T47D (cell line): ENCODE measurements at regions not wholly inside any gene's neighbourhood (a gene's known extent, or its start where the extent isn't known, plus 50 kb on each side); places are given as distances from the start of the nearest gene placed in this dataset.
"Not testable (repeated sequence)": the region's sequence is repeated elsewhere in the genome, so short reads cannot be mapped to it uniquely, and the experiment has no call there.

Source experiments
- DNase-seq, 2 experiments: peaks; one replicate each; pipeline versions ENCODE4 v3.0.0 to v3.0.0-alpha.2; 2011 to 2012; ENCODE audit warnings: low read depth in 1 of 2, low spot score in 1 of 2
- JUND ChIP-seq: IDR thresholded peaks from 2 replicates; pipeline ENCODE4 v1.6.1; 2012; ENCODE audit warnings: low read depth
- in situ Hi-C: cut with HindIII; loops from 2 replicates; pipeline ENCODE4 v1.10.0; 2016; ENCODE audit warnings: low sequenced_read_pairs, low pct_unique_long_range_greater_than_20kb

- in situ Hi-C loops, result no loop called here
- no peak for TF ChIP-seq JUND
- DNase-seq, result no peak
Observed at GRCh38 chr6:93675856-93676417, 256.6 kb upstream of the EPHA7 start.

DNA sequence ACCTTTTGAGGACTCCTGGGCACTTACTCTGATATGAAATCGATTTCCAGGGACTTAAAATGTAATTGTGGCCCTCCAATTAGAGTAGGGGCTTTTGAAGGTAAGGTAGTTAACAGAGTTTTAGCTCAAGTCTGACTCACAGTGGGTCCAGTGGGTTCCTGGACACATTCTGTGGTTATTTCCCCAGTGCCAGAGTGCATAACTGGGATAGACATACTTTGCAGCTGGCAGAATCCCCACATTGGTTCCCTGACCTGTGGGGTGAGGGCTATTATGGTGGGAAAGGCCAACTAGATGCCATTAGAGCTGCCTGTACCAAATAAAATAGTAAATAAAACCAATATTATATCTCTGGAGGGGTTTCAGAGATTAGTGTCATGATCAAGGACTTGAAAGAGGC, 243.8 kb upstream of the EPHA7 start:
- in situ Hi-C loops, result no loop called here
- no peak for TF ChIP-seq JUND
- no peak for DNase-seq

DNA sequence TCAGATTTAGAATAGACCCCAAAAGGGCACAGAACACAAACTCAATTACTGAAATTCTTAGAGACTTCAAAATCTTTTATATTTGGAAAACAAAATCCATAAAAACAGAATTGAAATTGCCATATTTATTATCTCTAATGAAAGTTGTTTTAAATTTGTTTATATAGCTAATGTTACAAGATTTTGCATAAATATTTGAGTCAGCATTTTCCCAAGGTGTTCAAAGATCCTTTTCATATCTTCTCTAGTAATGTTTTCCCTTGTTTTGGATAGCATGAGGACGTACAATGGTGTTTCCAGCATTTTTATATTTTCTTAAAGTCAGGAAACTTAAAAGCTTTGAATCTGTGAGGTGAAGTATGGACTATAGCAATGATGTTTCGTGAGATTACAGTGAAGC, 235.2 kb upstream of the EPHA7 start:
- in situ Hi-C loops, result no loop called here
- no peak for DNase-seq
- no peak for TF ChIP-seq JUND

GRCh38 chr6:93644611-93645010, 225.3 kb upstream of the EPHA7 start:
- in situ Hi-C loops, result no loop called here
- TF ChIP-seq JUND, result no peak
- no peak for DNase-seq

GRCh38 chr6:93639126-93639525, 219.8 kb upstream of the EPHA7 start:
- in situ Hi-C loops, result no loop called here
- DNase-seq, result no peak
- TF ChIP-seq JUND, result no peak

- DNase-seq, in situ Hi-C loops: not testable (repeated sequence)
Observed at GRCh38 chr6:93636987-93637664, 217.8 kb upstream of the EPHA7 start.

DNA sequence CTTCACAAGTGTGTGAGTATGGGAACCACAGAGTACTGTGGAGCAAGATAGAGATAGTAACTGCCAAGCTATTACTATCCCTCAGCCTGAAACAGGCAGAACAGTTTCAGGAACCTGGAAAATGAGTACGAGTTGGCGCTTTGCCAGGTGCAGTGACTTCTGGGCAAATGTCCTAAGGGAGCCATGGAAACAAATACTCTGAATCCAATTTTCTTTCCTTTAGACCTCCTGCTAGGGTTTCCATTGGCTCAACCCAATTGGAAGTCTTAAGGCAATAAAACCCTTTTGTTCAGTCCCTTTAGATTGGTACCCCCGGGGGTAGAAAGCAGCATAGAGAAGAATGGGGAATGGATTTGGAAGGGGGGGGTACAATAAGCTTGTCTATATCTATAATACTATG, 205.0 kb upstream of the EPHA7 start:
- in situ Hi-C loops, result no loop called here
- no peak for TF ChIP-seq JUND
- peak in 1 of 2 experiments; percentile 21 for DNase-seq

DNA sequence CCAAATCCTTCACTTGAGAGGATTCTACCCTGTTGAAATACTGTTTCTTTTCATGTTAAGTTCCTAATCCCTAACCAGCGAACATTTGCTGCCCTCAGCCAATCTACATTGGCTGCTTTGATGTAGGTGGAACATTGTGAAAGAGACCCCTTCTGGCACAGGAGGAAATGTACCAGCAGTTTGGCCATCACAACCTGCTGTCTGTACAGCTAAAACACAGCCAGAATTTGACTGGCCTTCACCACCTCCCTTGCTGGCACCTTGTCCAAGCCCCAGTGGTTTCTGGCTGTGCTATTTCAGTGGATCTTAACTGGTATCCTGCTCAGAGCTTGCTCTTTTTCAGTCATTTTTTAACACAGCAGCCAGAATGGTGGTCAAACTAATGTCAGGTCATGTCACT, 202.1 kb upstream of the EPHA7 start:
- no peak for TF ChIP-seq JUND
- no peak for DNase-seq
- in situ Hi-C loops, result no loop called here

DNA sequence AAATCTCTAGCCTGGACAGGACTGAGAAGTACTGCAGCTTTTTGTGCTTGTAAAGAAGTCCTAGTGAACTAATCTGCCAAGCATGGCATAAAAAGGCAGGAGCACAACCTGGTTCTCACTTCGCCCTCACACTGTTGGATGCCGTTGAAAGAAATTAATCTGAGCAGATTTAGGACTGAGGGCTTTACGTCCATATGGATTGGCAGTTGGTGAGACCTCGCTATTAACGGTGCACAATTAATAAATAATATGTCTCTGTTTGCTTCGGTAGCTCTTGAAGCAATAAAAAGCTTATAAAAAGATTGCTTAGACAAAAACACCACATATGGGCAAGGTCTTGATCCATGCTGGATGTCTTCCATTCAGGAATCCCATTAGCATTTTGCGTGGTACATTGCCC, 185.6 kb upstream of the EPHA7 start:
- in situ Hi-C loops, result no loop called here
- no peak for DNase-seq
- TF ChIP-seq JUND, result no peak

GRCh38 chr6:93592417-93592816, 173.1 kb upstream of the EPHA7 start:
- in situ Hi-C loops, result no loop called here
- no peak for TF ChIP-seq JUND
- DNase-seq, result no peak

DNA sequence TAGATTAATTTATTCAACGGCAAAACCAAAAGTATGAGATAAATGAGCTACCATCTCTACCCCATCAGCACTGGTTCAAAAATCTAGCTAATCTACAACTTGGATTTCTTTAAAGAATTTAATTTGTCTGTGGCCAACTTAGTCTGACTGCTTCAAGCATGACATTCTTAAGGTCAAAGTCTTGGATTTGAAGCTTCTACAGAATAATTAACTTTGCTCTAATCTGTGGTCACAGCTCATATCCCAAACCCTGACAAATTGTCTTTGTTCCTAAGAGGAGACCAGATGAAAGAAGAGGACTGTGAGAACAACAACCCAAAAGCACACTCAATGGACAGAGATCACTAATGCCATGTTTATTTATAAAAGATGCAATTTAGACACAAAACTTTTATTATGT, 166.9 kb upstream of the EPHA7 start:
- in situ Hi-C loops, result no loop called here
- DNase-seq, result no peak
- TF ChIP-seq JUND, result no peak

- in situ Hi-C loops, result no loop called here
Observed at GRCh38 chr6:93584300-93584699, 164.9 kb upstream of the EPHA7 start.

DNA sequence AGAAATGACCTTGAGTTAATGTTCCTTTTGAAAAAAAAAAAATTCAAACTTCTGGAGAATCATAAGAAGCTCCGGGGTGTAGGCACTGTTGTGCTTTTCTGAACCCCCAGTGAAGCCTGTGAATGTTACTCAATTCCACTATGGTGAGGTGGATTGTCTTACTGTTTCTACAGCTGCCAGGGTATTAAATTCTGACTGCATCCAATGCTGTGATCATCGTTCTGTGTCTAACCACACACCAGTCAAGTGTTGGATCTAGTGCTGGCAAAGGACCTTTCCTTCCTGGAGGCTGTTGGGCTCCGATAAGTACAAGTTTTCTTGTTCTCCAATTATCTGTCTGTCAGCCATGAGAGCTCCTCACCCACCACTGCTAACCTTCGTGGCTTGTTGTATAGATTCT, 162.0 kb upstream of the EPHA7 start:
- no peak for DNase-seq
- in situ Hi-C loops, result no loop called here
- no peak for TF ChIP-seq JUND

More at GRCh38 chr6:93584300-93584699, 164.9 kb upstream of the EPHA7 start:
- TF ChIP-seq JUND, result no peak
- no peak for DNase-seq

- in situ Hi-C loops, result no loop called here
- peak in 1 of 2 experiments; percentile 27 for DNase-seq
- no peak for TF ChIP-seq JUND
Observed at GRCh38 chr6:93580446-93580845, 161.1 kb upstream of the EPHA7 start.
